Mucosa of rectum (tissue), 2 donors: ENCODE measurements at regions not wholly inside any gene's neighbourhood (a gene's known extent, or its start where the extent isn't known, plus 50 kb on each side); places are given as distances from the start of the nearest gene placed in this dataset.
A peak's percentile ranks its signal among the peaks of the same experiment; 100 is the strongest.

Experiments used
- H3K27ac ChIP-seq, 2 donors: one replicate each; pipeline ENCODE4 v1.7.0; 2013; ENCODE audit warnings: inconsistent platforms in 2 of 2, low read depth in 2 of 2, low read length in 2 of 2
- H3K27me3 ChIP-seq, 2 donors: one replicate each; pipeline ENCODE4 v1.7.0; 2013; ENCODE audit warnings: low read length in 2 of 2; ENCODE audit not compliant: control insufficient read depth in 2 of 2, insufficient read depth in 2 of 2
- H3K36me3 ChIP-seq, 2 donors: one replicate each; pipeline ENCODE4 v1.7.0; 2013; ENCODE audit warnings: low read length in 2 of 2; ENCODE audit not compliant: control insufficient read depth in 2 of 2, insufficient read depth in 2 of 2
- H3K4me1 ChIP-seq, 2 donors: one replicate each; pipeline ENCODE4 v1.7.0; 2013; ENCODE audit warnings: low read length in 2 of 2, mild to moderate bottlenecking in 1 of 2; ENCODE audit not compliant: control insufficient read depth in 2 of 2, insufficient read depth in 2 of 2
- H3K4me3 ChIP-seq, 2 donors: one replicate each; pipeline ENCODE4 v1.7.0; 2013; ENCODE audit warnings: low read length in 2 of 2
- H3K9ac ChIP-seq, 2 donors: one replicate each; pipeline ENCODE4 v1.7.0; 2013; ENCODE audit warnings: low read length in 2 of 2, low read depth in 1 of 2, mild to moderate bottlenecking in 1 of 2
- H3K9me3 ChIP-seq, 2 donors: one replicate each; pipeline ENCODE4 v1.7.0; 2013; ENCODE audit warnings: low read length in 2 of 2; ENCODE audit not compliant: control insufficient read depth in 2 of 2
- donor health status: healthy.
- donor health status: Normal muscosa, but diverticular disease.

- H3K9me3 ChIP-seq, result no peaks in the 10 kb centered on the region
- no peak overlapping the region for H3K4me3 ChIP-seq
- H3K27me3 ChIP-seq, result peaks cover 0 to 4% of the 10 kb centered on the region in 2 donors
- H3K27ac ChIP-seq, result no peak overlapping the region
- H3K4me1 ChIP-seq, result no peaks in the 10 kb centered on the region
- no peaks in the 10 kb centered on the region for H3K36me3 ChIP-seq
- H3K9ac ChIP-seq, result no peak overlapping the region
Observed at GRCh38 chr21:35940074-35940927, 120.0 kb downstream of the SETD4 start.

GRCh38 chr21:35938446-35938845 lies 121.9 kb downstream of the SETD4 start:
- no peaks in the 10 kb centered on the region for H3K36me3 ChIP-seq
- H3K27ac ChIP-seq, result no peak overlapping the region
- no peak overlapping the region for H3K4me3 ChIP-seq
- no peak overlapping the region for H3K9ac ChIP-seq
- peaks cover 0 to 4% of the 10 kb centered on the region in 2 donors for H3K27me3 ChIP-seq
- H3K4me1 ChIP-seq, result no peaks in the 10 kb centered on the region
- no peaks in the 10 kb centered on the region for H3K9me3 ChIP-seq

- Histone ChIP-seq H3K27me3 (no peaks in the 10 kb centered on the region), H3K9me3 (no peaks in the 10 kb centered on the region), H3K4me1 (no peaks in the 10 kb centered on the region), H3K27ac (no peak overlapping the region), H3K4me3 (no peak overlapping the region), H3K36me3 (no peaks in the 10 kb centered on the region), H3K9ac (no peak overlapping the region)
Observed at GRCh38 chr21:35933466-35933865, 126.9 kb downstream of the SETD4 start.

GRCh38 chr21:35932232-35932911 lies 128.0 kb downstream of the SETD4 start:
- H3K4me3 ChIP-seq, result peak overlapping the region in 1 of 2 donors; percentile 13
- no peak overlapping the region for H3K9ac ChIP-seq
- H3K27me3 ChIP-seq, result no peaks in the 10 kb centered on the region
- peak overlapping the region; percentile 6 to 49 for H3K27ac ChIP-seq
- H3K4me1 ChIP-seq, result no peaks in the 10 kb centered on the region
- H3K36me3 ChIP-seq, result no peaks in the 10 kb centered on the region
- H3K9me3 ChIP-seq, result no peaks in the 10 kb centered on the region

GRCh38 chr21:35929901-35930300 lies 130.4 kb downstream of the SETD4 start:
- Histone ChIP-seq H3K9me3 (no peaks in the 10 kb centered on the region), H3K27ac (no peak overlapping the region), H3K4me3 (no peak overlapping the region), H3K27me3 (no peaks in the 10 kb centered on the region), H3K4me1 (no peaks in the 10 kb centered on the region), H3K36me3 (no peaks in the 10 kb centered on the region), H3K9ac (no peak overlapping the region)

GRCh38 chr21:35927262-35927661 lies 133.1 kb downstream of the SETD4 start:
- Histone ChIP-seq H3K4me1 (no peaks in the 10 kb centered on the region), H3K9ac (no peak overlapping the region), H3K4me3 (no peak overlapping the region), H3K27ac (no peak overlapping the region), H3K27me3 (no peaks in the 10 kb centered on the region), H3K9me3 (no peaks in the 10 kb centered on the region), H3K36me3 (no peaks in the 10 kb centered on the region)

- no peaks in the 10 kb centered on the region for H3K27me3 ChIP-seq
- H3K4me3 ChIP-seq, result no peak overlapping the region
- H3K9ac ChIP-seq, result no peak overlapping the region
- H3K36me3 ChIP-seq, result no peaks in the 10 kb centered on the region
- H3K4me1 ChIP-seq, result no peaks in the 10 kb centered on the region
- no peak overlapping the region for H3K27ac ChIP-seq
- no peaks in the 10 kb centered on the region for H3K9me3 ChIP-seq
Observed at GRCh38 chr21:35926003-35926740, 134.2 kb downstream of the SETD4 start.

- no peaks in the 10 kb centered on the region for H3K4me1 ChIP-seq
- H3K4me3 ChIP-seq, result no peak overlapping the region
- no peaks in the 10 kb centered on the region for H3K9me3 ChIP-seq
- H3K27ac ChIP-seq, result no peak overlapping the region
- no peak overlapping the region for H3K9ac ChIP-seq
- H3K27me3 ChIP-seq, result no peaks in the 10 kb centered on the region
- no peaks in the 10 kb centered on the region for H3K36me3 ChIP-seq
Observed at GRCh38 chr21:35925497-35925896, 134.8 kb downstream of the SETD4 start.

- Histone ChIP-seq H3K36me3 (no peaks in the 10 kb centered on the region), H3K9me3 (no peaks in the 10 kb centered on the region), H3K9ac (no peak overlapping the region), H3K4me3 (no peak overlapping the region), H3K4me1 (no peaks in the 10 kb centered on the region), H3K27ac (no peak overlapping the region), H3K27me3 (no peaks in the 10 kb centered on the region)
Observed at GRCh38 chr21:35924714-35925301, 135.5 kb downstream of the SETD4 start.

GRCh38 chr21:35923971-35924370 lies 136.4 kb downstream of the SETD4 start:
- no peak overlapping the region for H3K4me3 ChIP-seq
- no peaks in the 10 kb centered on the region for H3K36me3 ChIP-seq
- no peaks in the 10 kb centered on the region for H3K4me1 ChIP-seq
- no peaks in the 10 kb centered on the region for H3K9me3 ChIP-seq
- H3K27me3 ChIP-seq, result no peaks in the 10 kb centered on the region
- no peak overlapping the region for H3K9ac ChIP-seq
- no peak overlapping the region for H3K27ac ChIP-seq
